ENCODE measurements at regions not wholly inside any gene's neighbourhood (a gene's known extent, or its start where the extent isn't known, plus 50 kb on each side); places are given as distances from the start of the nearest gene placed in this dataset.
"Not testable (repeated sequence)": the region's sequence is repeated elsewhere in the genome, so short reads cannot be mapped to it uniquely, and the experiment has no call there.

- WGBS: 96% methylated on average over 28 of the region's 28 CpGs
- H3K4me3 ChIP-seq (ENCODE audit: low read length in 2 of 2); H3K36me3 ChIP-seq (ENCODE audit: control insufficient read depth in 2 of 2, insufficient read depth in 2 of 2, low read length in 1 of 2); H3K27ac ChIP-seq (ENCODE audit: low read depth in 1 of 2, low read length in 1 of 2); H3K27me3 ChIP-seq (ENCODE audit: control insufficient read depth in 2 of 2, insufficient read depth in 1 of 2, low read length in 1 of 2); H3K9me3 ChIP-seq (ENCODE audit: control insufficient read depth in 2 of 2, insufficient read depth in 1 of 2, low read length in 1 of 2); H3K4me1 ChIP-seq (ENCODE audit: control insufficient read depth in 2 of 2, insufficient read depth in 2 of 2, low read length in 2 of 2); DNase-seq (ENCODE audit: low read depth in 6 of 9, low spot score in 9 of 9): not testable (repeated sequence)
Observed at GRCh38 chr7:91627324-91627723, 253.2 kb downstream of the MTERF1 start.

- Histone ChIP-seq H3K36me3 (ENCODE audit: control insufficient read depth in 2 of 2, insufficient read depth in 2 of 2, low read length in 1 of 2) (no peaks in the 10 kb centered on the region), H3K27ac (ENCODE audit: low read depth in 1 of 2, low read length in 1 of 2) (no peak overlapping the region), H3K9me3 (ENCODE audit: control insufficient read depth in 2 of 2, insufficient read depth in 1 of 2, low read length in 1 of 2) (no peaks in the 10 kb centered on the region), H3K4me1 (ENCODE audit: control insufficient read depth in 2 of 2, insufficient read depth in 2 of 2, low read length in 2 of 2) (no peaks in the 10 kb centered on the region), H3K4me3 (ENCODE audit: low read length in 2 of 2) (no peak overlapping the region), H3K27me3 (ENCODE audit: control insufficient read depth in 2 of 2, insufficient read depth in 1 of 2, low read length in 1 of 2) (no peaks in the 10 kb centered on the region)
- no peak for DNase-seq (ENCODE audit: low read depth in 6 of 9, low spot score in 9 of 9)
- 86% methylated on average over 5 of the region's 5 CpGs for WGBS
Observed at GRCh38 chr7:91628742-91629141, 251.8 kb downstream of the MTERF1 start.

- no peaks in the 10 kb centered on the region for H3K36me3 ChIP-seq (ENCODE audit: control insufficient read depth in 2 of 2, insufficient read depth in 2 of 2, low read length in 1 of 2)
- no peaks in the 10 kb centered on the region for H3K9me3 ChIP-seq (ENCODE audit: control insufficient read depth in 2 of 2, insufficient read depth in 1 of 2, low read length in 1 of 2)
- no peak for DNase-seq (ENCODE audit: low read depth in 6 of 9, low spot score in 9 of 9)
- no peak overlapping the region for H3K27ac ChIP-seq (ENCODE audit: low read depth in 1 of 2, low read length in 1 of 2)
- WGBS: 99% methylated on average over 1 of the region's 1 CpG
- no peaks in the 10 kb centered on the region for H3K4me1 ChIP-seq (ENCODE audit: control insufficient read depth in 2 of 2, insufficient read depth in 2 of 2, low read length in 2 of 2)
- no peak overlapping the region for H3K4me3 ChIP-seq (ENCODE audit: low read length in 2 of 2)
- H3K27me3 ChIP-seq (ENCODE audit: control insufficient read depth in 2 of 2, insufficient read depth in 1 of 2, low read length in 1 of 2): no peaks in the 10 kb centered on the region
Observed at GRCh38 chr7:91630581-91631380, 249.7 kb downstream of the MTERF1 start.

DNA sequence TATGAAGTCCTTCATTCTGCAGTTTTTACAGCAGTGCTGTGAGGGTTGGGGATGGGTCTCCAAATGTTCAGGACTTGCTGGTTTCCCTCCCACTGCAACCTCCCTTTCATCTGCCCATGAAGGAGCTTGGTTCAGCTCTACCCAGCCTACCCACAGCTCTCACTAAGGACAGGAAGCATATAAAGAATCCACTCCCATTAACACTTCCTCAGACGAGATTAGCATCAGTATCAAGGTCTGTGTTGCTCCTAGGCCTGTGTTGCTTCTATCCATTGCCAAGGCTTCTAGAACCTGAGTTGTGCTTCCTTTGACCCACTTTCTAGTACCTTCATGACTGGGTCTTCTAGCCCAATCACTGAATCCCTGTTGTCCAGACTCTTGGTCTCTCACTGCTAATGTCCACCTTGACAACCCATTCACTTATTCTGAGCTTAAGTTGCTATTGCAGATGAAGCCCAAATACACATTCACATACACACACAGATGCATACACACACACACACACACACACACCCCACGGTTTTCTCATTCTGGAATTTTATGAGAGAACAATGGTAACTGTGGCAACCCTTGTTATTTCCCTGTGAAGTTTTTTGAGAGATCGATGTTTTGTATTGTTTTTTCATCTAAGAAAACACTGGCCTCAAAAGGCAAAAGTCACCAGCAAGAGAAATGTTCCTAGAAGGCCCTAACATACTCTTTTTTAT, 248.1 kb downstream of the MTERF1 start:
- WGBS: 64% methylated on average over 3 of the region's 3 CpGs
- no peak overlapping the region for H3K4me3 ChIP-seq (ENCODE audit: low read length in 2 of 2)
- H3K4me1 ChIP-seq (ENCODE audit: control insufficient read depth in 2 of 2, insufficient read depth in 2 of 2, low read length in 2 of 2): no peaks in the 10 kb centered on the region
- no peak for DNase-seq (ENCODE audit: low read depth in 6 of 9, low spot score in 9 of 9)
- no peaks in the 10 kb centered on the region for H3K27me3 ChIP-seq (ENCODE audit: control insufficient read depth in 2 of 2, insufficient read depth in 1 of 2, low read length in 1 of 2)
- H3K36me3 ChIP-seq (ENCODE audit: control insufficient read depth in 2 of 2, insufficient read depth in 2 of 2, low read length in 1 of 2): no peaks in the 10 kb centered on the region
- no peaks in the 10 kb centered on the region for H3K9me3 ChIP-seq (ENCODE audit: control insufficient read depth in 2 of 2, insufficient read depth in 1 of 2, low read length in 1 of 2)
- no peak overlapping the region for H3K27ac ChIP-seq (ENCODE audit: low read depth in 1 of 2, low read length in 1 of 2)

GRCh38 chr7:91633013-91633441, 247.5 kb downstream of the MTERF1 start:
- no peaks in the 10 kb centered on the region for H3K4me1 ChIP-seq (ENCODE audit: control insufficient read depth in 2 of 2, insufficient read depth in 2 of 2, low read length in 2 of 2)
- no peaks in the 10 kb centered on the region for H3K9me3 ChIP-seq (ENCODE audit: control insufficient read depth in 2 of 2, insufficient read depth in 1 of 2, low read length in 1 of 2)
- WGBS: 96% methylated on average over 8 of the region's 8 CpGs
- no peak overlapping the region for H3K4me3 ChIP-seq (ENCODE audit: low read length in 2 of 2)
- no peaks in the 10 kb centered on the region for H3K27me3 ChIP-seq (ENCODE audit: control insufficient read depth in 2 of 2, insufficient read depth in 1 of 2, low read length in 1 of 2)
- no peaks in the 10 kb centered on the region for H3K36me3 ChIP-seq (ENCODE audit: control insufficient read depth in 2 of 2, insufficient read depth in 2 of 2, low read length in 1 of 2)
- H3K27ac ChIP-seq (ENCODE audit: low read depth in 1 of 2, low read length in 1 of 2): no peak overlapping the region
- no peak for DNase-seq (ENCODE audit: low read depth in 6 of 9, low spot score in 9 of 9)

DNA sequence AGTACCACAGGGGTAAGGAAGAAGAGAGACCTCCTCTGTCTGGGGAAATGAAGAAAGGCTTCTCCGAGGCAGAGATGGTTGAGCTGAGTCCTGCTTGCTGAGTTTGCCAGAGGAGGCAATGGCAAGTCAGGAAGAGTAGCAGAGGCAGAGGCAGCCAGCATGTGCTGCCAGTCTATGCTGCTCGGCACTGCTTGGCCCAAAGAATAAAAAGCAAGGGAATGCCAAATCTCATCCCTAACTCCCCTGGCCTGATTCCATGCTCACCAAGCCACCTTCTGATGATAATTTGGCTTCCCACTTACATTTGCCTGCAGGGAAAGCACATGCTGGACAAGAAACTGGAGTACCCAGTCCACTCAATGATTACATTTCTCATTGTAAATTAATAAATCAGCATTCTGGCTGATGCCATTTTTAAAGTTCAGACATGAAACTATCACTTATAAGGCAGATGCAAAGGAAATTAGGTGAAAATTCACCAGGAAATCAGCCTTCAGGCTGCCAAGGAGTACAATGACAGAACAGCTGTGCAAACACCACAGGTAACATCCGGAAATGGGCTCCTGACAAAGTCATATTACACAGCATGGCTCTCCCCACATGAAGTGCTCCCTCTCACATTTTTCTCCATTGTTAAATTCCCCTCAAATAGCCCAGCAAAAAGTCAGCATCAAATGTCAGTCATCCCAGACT, 245.9 kb downstream of the MTERF1 start:
- Histone ChIP-seq H3K27me3 (ENCODE audit: control insufficient read depth in 2 of 2, insufficient read depth in 1 of 2, low read length in 1 of 2) (no peaks in the 10 kb centered on the region), H3K27ac (ENCODE audit: low read depth in 1 of 2, low read length in 1 of 2) (no peak overlapping the region), H3K9me3 (ENCODE audit: control insufficient read depth in 2 of 2, insufficient read depth in 1 of 2, low read length in 1 of 2) (no peaks in the 10 kb centered on the region), H3K4me3 (ENCODE audit: low read length in 2 of 2) (no peak overlapping the region), H3K4me1 (ENCODE audit: control insufficient read depth in 2 of 2, insufficient read depth in 2 of 2, low read length in 2 of 2) (no peaks in the 10 kb centered on the region), H3K36me3 (ENCODE audit: control insufficient read depth in 2 of 2, insufficient read depth in 2 of 2, low read length in 1 of 2) (no peaks in the 10 kb centered on the region)
- WGBS: 93% methylated on average over 3 of the region's 3 CpGs
- DNase-seq (ENCODE audit: low read depth in 6 of 9, low spot score in 9 of 9): no peak

- no peak overlapping the region for H3K4me3 ChIP-seq (ENCODE audit: low read length in 2 of 2)
- H3K27me3 ChIP-seq (ENCODE audit: control insufficient read depth in 2 of 2, insufficient read depth in 1 of 2, low read length in 1 of 2): no peaks in the 10 kb centered on the region
- no peaks in the 10 kb centered on the region for H3K4me1 ChIP-seq (ENCODE audit: control insufficient read depth in 2 of 2, insufficient read depth in 2 of 2, low read length in 2 of 2)
- 61% methylated on average over 6 of the region's 6 CpGs for WGBS
- no peak overlapping the region for H3K27ac ChIP-seq (ENCODE audit: low read depth in 1 of 2, low read length in 1 of 2)
- no peak for DNase-seq (ENCODE audit: low read depth in 6 of 9, low spot score in 9 of 9)
- no peaks in the 10 kb centered on the region for H3K36me3 ChIP-seq (ENCODE audit: control insufficient read depth in 2 of 2, insufficient read depth in 2 of 2, low read length in 1 of 2)
- no peaks in the 10 kb centered on the region for H3K9me3 ChIP-seq (ENCODE audit: control insufficient read depth in 2 of 2, insufficient read depth in 1 of 2, low read length in 1 of 2)
Observed at GRCh38 chr7:91636129-91636724, 244.3 kb downstream of the MTERF1 start.

- no peak overlapping the region for H3K27ac ChIP-seq (ENCODE audit: low read depth in 1 of 2, low read length in 1 of 2)
- no peak overlapping the region for H3K4me3 ChIP-seq (ENCODE audit: low read length in 2 of 2)
- H3K27me3 ChIP-seq (ENCODE audit: control insufficient read depth in 2 of 2, insufficient read depth in 1 of 2, low read length in 1 of 2): no peaks in the 10 kb centered on the region
- WGBS: 94% methylated on average over 2 of the region's 2 CpGs
- no peaks in the 10 kb centered on the region for H3K36me3 ChIP-seq (ENCODE audit: control insufficient read depth in 2 of 2, insufficient read depth in 2 of 2, low read length in 1 of 2)
- no peaks in the 10 kb centered on the region for H3K9me3 ChIP-seq (ENCODE audit: control insufficient read depth in 2 of 2, insufficient read depth in 1 of 2, low read length in 1 of 2)
- no peak for DNase-seq (ENCODE audit: low read depth in 6 of 9, low spot score in 9 of 9)
- H3K4me1 ChIP-seq (ENCODE audit: control insufficient read depth in 2 of 2, insufficient read depth in 2 of 2, low read length in 2 of 2): no peaks in the 10 kb centered on the region
Observed at GRCh38 chr7:91636728-91637127, 243.8 kb downstream of the MTERF1 start.

- WGBS: 94% methylated on average over 4 of the region's 4 CpGs
- DNase-seq (ENCODE audit: low read depth in 6 of 9, low spot score in 9 of 9): no peak
- Histone ChIP-seq H3K4me1 (ENCODE audit: control insufficient read depth in 2 of 2, insufficient read depth in 2 of 2, low read length in 2 of 2) (no peaks in the 10 kb centered on the region), H3K27ac (ENCODE audit: low read depth in 1 of 2, low read length in 1 of 2) (no peak overlapping the region), H3K27me3 (ENCODE audit: control insufficient read depth in 2 of 2, insufficient read depth in 1 of 2, low read length in 1 of 2) (no peaks in the 10 kb centered on the region), H3K36me3 (ENCODE audit: control insufficient read depth in 2 of 2, insufficient read depth in 2 of 2, low read length in 1 of 2) (no peaks in the 10 kb centered on the region), H3K9me3 (ENCODE audit: control insufficient read depth in 2 of 2, insufficient read depth in 1 of 2, low read length in 1 of 2) (no peaks in the 10 kb centered on the region), H3K4me3 (ENCODE audit: low read length in 2 of 2) (no peak overlapping the region)
Observed at GRCh38 chr7:91644256-91644655, 236.2 kb downstream of the MTERF1 start.

Measured in thymus (tissue), 11 donors.